CD14-positive monocyte (primary cell): ENCODE measurements at regions not wholly inside any gene's neighbourhood (a gene's known extent, or its start where the extent isn't known, plus 50 kb on each side); places are given as distances from the start of the nearest gene placed in this dataset.
"Not testable (repeated sequence)": the region's sequence is repeated elsewhere in the genome, so short reads cannot be mapped to it uniquely, and the experiment has no call there.

Experiments
- DNase-seq, 3 donors: peaks; one replicate each; pipeline ENCODE4 v3.0.0-alpha.2; 2011 to 2022
- H2AFZ ChIP-seq: 2 replicates; pipeline ENCODE4 v1.6.0; 2012; ENCODE audit warnings: mild to moderate bottlenecking, low read depth, low read length, inconsistent platforms; ENCODE audit not compliant: insufficient read depth, poor library complexity, severe bottlenecking
- H3K27ac ChIP-seq, 2 donors: 1 replicate in 1 of 2; 2 replicates in 1 of 2; pipeline ENCODE4 v1.5.1; 2012 to 2013; ENCODE audit warnings: low read length in 2 of 2, control low read depth in 1 of 2, inconsistent platforms in 1 of 2, low read depth in 1 of 2, mild to moderate bottlenecking in 1 of 2
- H3K27me3 ChIP-seq, 2 donors: one replicate each; pipeline versions ENCODE4 v1.6.0 to v1.6.1; 2011 to 2013; ENCODE audit warnings: low read length in 2 of 2; ENCODE audit not compliant: control insufficient read depth in 2 of 2, insufficient read depth in 2 of 2
- H3K36me3 ChIP-seq, 2 donors: replicated peaks in 1 of 2; 1 replicate in 1 of 2; 2 replicates in 1 of 2; pipeline versions ENCODE4 v1.5.1 to v1.6.1; 2012 to 2013; ENCODE audit warnings: low read length in 2 of 2, control low read depth in 1 of 2, inconsistent platforms in 1 of 2, mild to moderate bottlenecking in 1 of 2; ENCODE audit not compliant: insufficient read depth in 2 of 2, control insufficient read depth in 1 of 2
- H3K4me1 ChIP-seq, 2 donors: 1 replicate in 1 of 2; 2 replicates in 1 of 2; pipeline versions ENCODE4 v1.5.1 to v1.6.1; 2012 to 2013; ENCODE audit warnings: low read length in 2 of 2, control low read depth in 1 of 2, inconsistent platforms in 1 of 2, mild to moderate bottlenecking in 1 of 2, moderate library complexity in 1 of 2; ENCODE audit not compliant: insufficient read depth in 2 of 2, control insufficient read depth in 1 of 2
- H3K4me2 ChIP-seq: replicated peaks from 2 replicates; pipeline ENCODE3; 2012; ENCODE audit warnings: low read length, moderate library complexity, mild to moderate bottlenecking; ENCODE audit not compliant: poor library complexity, severe bottlenecking; ENCODE audit errors: extremely low read depth
- H3K4me3 ChIP-seq, 3 experiments: fragments of 200-600 bp in 1 of 3; sonication (generic) in 1 of 3; replicated peaks in 1 of 3; 1 replicate in 2 of 3; 2 replicates in 1 of 3; pipeline ENCODE4 v1.5.1; 2011 to 2013; ENCODE audit warnings: low read length in 3 of 3, mild to moderate bottlenecking in 3 of 3, control low read depth in 2 of 3, low read depth in 2 of 3, inconsistent platforms in 1 of 3, moderate library complexity in 1 of 3
- H3K79me2 ChIP-seq: 2 replicates; pipeline ENCODE4 v1.6.0; 2012; ENCODE audit warnings: mild to moderate bottlenecking, control low read depth, inconsistent platforms, low read length, moderate library complexity; ENCODE audit not compliant: insufficient read depth
- H3K9ac ChIP-seq: 2 replicates; pipeline ENCODE4 v1.6.0; 2017; ENCODE audit warnings: low read length, mild to moderate bottlenecking; ENCODE audit not compliant: insufficient read depth, poor library complexity, severe bottlenecking
- H3K9me3 ChIP-seq, 2 donors: replicated peaks in 1 of 2; 1 replicate in 1 of 2; 2 replicates in 1 of 2; pipeline versions ENCODE4 v1.5.1 to v1.6.1; 2012 to 2013; ENCODE audit warnings: low read length in 2 of 2, control low read depth in 1 of 2; ENCODE audit not compliant: control insufficient read depth in 1 of 2, insufficient read depth in 1 of 2
- H4K20me1 ChIP-seq: 2 replicates; pipeline ENCODE4 v1.6.0; 2012; ENCODE audit warnings: mild to moderate bottlenecking, low read length, control low read depth, moderate library complexity; ENCODE audit not compliant: insufficient read depth
- H3K27ac Mint-ChIP-seq, 7 donors: one replicate each; pipeline ENCODE4 v1.8.0; 2020; ENCODE audit warnings: mild to moderate bottlenecking in 7 of 7, mixed read lengths in 7 of 7, moderate library complexity in 6 of 7, inconsistent platforms in 2 of 7
- H3K27me3 Mint-ChIP-seq, 3 donors: one replicate each; pipeline ENCODE4 v1.8.0; 2021 to 2022; ENCODE audit warnings: low read depth in 3 of 3, mild to moderate bottlenecking in 3 of 3, mixed read lengths in 3 of 3, moderate library complexity in 3 of 3, inconsistent platforms in 1 of 3
- H3K36me3 Mint-ChIP-seq, 2 donors: one replicate each; pipeline ENCODE4 v1.8.0; 2020; ENCODE audit warnings: mixed read lengths in 2 of 2, inconsistent platforms in 1 of 2, mild to moderate bottlenecking in 1 of 2
- H3K4me1 Mint-ChIP-seq: one replicate; pipeline ENCODE4 v1.8.0; 2020; ENCODE audit warnings: mild to moderate bottlenecking, mixed read lengths
- H3K4me3 Mint-ChIP-seq, 2 donors: one replicate each; pipeline ENCODE4 v1.8.0; 2020; ENCODE audit warnings: mild to moderate bottlenecking in 2 of 2, mixed read lengths in 2 of 2, moderate library complexity in 1 of 2
- H3K9me3 Mint-ChIP-seq, 7 donors: one replicate each; pipeline ENCODE4 v1.8.0; 2020 to 2022; ENCODE audit warnings: mixed read lengths in 7 of 7, mild to moderate bottlenecking in 6 of 7, moderate library complexity in 6 of 7, inconsistent platforms in 2 of 7
- WGBS: methylation state at CpG from one replicate; pipeline ENCODE4 v1.1.5; 2013; ENCODE audit warnings: missing lambda C conversion rate; ENCODE audit not compliant: insufficient coverage; 5-methylcytosine and 5-hydroxymethylcytosine counted together
- intact Hi-C, 2 donors: fragments of 100-400 bp; cut with micrococcal nuclease; formaldehyde crosslinking; loops; one replicate each; pipeline versions ENCODE4 v1.15.0 to v1.15.1; 2023

DNA sequence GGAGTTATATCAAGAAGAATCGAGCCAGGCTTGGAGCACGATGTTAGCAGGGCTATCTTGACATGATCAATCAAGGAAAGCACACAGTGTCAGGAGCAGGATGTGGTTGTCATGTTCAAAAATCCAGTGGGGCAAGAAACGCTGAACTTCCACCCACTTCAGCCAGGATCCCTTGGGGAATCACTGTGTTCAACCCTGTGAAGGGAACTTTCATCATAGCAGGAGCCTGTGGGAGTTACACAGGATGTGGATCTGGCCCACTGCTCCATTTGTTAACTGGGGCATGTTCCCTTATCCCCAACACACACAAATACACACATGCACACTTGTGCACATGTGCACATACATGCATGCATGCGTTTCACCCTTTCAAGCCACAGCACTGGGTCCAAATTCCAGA lies 619.3 kb downstream of the SPATA31A6 start:
- H3K36me3 ChIP-seq, intact Hi-C loops, H3K79me2 ChIP-seq, H3K4me1 Mint-ChIP-seq, H3K9ac ChIP-seq, H3K4me2 ChIP-seq, H3K4me1 ChIP-seq, H2AFZ ChIP-seq, DNase-seq, H3K27ac ChIP-seq, H4K20me1 ChIP-seq, H3K27me3 ChIP-seq, H3K27ac Mint-ChIP-seq, H3K9me3 ChIP-seq, H3K27me3 Mint-ChIP-seq, H3K4me3 ChIP-seq, H3K36me3 Mint-ChIP-seq, H3K4me3 Mint-ChIP-seq: not testable (repeated sequence)
- WGBS = no CpG with 5 or more reads among the region's 4 CpGs
- peaks cover 0 to 11% (median 4%) of the 10 kb centered on the region in 7 donors for H3K9me3 Mint-ChIP-seq

DNA sequence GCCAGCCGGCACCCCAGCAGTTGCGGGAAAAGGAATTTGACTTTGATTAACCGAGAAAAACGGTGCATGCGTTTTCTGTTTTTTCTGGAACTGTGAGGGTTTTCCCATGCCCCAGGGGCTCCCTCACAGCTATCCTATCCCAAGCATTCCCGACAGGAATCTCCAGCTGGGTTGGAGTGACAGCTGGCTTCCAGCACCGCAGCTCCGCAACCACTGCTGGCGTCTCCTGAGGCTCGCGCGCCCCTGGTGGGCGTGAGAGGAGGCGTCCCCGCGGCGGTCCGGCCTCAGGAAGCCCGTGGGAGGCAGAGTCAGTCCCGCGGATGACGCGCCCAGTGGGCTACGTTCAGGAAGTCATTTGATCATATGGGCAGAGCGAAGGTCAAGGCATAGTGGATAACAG lies 623.2 kb downstream of the SPATA31A6 start:
- peaks cover 0 to 13% (median 5%) of the 10 kb centered on the region in 7 donors for H3K9me3 Mint-ChIP-seq
- H3K27me3 ChIP-seq, H3K27me3 Mint-ChIP-seq, H4K20me1 ChIP-seq, H3K9ac ChIP-seq, H3K4me3 Mint-ChIP-seq, H3K27ac Mint-ChIP-seq, H3K36me3 Mint-ChIP-seq, H3K4me3 ChIP-seq, H3K36me3 ChIP-seq, H3K4me1 Mint-ChIP-seq, intact Hi-C loops, H3K79me2 ChIP-seq, H3K4me1 ChIP-seq, DNase-seq, H3K27ac ChIP-seq, H3K4me2 ChIP-seq, H2AFZ ChIP-seq, H3K9me3 ChIP-seq: not testable (repeated sequence)
- 60% methylated on average over 1 of the region's 25 CpGs for WGBS

DNA sequence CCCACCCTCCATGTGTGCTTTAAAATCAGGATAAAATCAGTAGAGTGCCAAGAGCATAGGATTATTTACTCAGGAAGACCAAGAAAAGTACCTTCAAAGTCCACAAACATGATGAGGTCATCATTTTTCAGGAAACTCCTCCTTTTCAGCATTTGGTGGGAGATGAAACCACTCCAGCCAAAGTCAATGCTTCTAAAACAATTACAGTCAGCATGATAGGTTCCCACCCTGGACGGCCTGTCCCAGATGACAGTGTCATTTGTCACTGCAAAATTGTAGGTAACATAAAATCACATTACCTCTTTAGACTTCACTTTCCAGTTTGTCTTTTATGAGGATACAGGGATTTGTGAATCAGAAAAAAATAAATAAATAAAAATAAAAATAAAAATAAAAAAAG lies 638.0 kb downstream of the SPATA31A6 start:
- H3K36me3 Mint-ChIP-seq, H3K79me2 ChIP-seq, DNase-seq, H3K27me3 Mint-ChIP-seq, H3K27ac Mint-ChIP-seq, H3K4me3 Mint-ChIP-seq, H3K4me1 ChIP-seq, H3K4me1 Mint-ChIP-seq, H3K27ac ChIP-seq, H3K36me3 ChIP-seq, H4K20me1 ChIP-seq, H3K4me3 ChIP-seq, H3K9ac ChIP-seq, H2AFZ ChIP-seq, H3K27me3 ChIP-seq, H3K9me3 Mint-ChIP-seq, H3K9me3 ChIP-seq, H3K4me2 ChIP-seq, intact Hi-C loops: not testable (repeated sequence)
- no CpG with 5 or more reads among the region's 1 CpG for WGBS

DNA sequence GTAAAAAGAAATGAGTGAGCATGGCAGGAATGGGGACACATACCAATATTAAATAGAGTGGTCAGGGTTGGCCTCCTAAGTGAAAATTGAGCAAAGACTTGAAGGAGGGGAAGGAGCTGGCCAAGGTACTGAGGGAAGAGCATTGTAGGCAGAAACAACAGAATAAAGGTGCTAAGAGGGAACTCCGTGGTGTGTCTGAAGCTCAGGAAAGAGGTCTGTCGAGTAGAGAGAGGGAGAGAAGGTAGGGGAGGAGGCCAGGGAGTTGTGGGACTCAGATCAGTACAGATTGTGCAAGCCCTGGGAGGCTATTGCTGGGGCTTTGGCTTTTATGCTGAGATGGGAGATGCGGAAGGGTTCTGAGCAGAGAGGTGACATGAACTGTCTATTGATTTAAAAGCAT lies 664.7 kb downstream of the SPATA31A6 start:
- WGBS = no CpG with 5 or more reads among the region's 3 CpGs
- H3K4me3 ChIP-seq, H3K27ac Mint-ChIP-seq: not testable (repeated sequence)

More for the DNA sequence above, 664.7 kb downstream of the SPATA31A6 start:
- H3K79me2 ChIP-seq, H3K4me2 ChIP-seq, H2AFZ ChIP-seq, H4K20me1 ChIP-seq, H3K9me3 ChIP-seq, H3K9me3 Mint-ChIP-seq, DNase-seq, H3K9ac ChIP-seq, H3K4me3 Mint-ChIP-seq, intact Hi-C loops, H3K27me3 ChIP-seq, H3K4me1 ChIP-seq, H3K4me1 Mint-ChIP-seq, H3K36me3 ChIP-seq, H3K27ac ChIP-seq, H3K36me3 Mint-ChIP-seq: not testable (repeated sequence)
- peaks cover 4 to 14% (median 10%) of the 10 kb centered on the region in 3 donors for H3K27me3 Mint-ChIP-seq
